ENCODE measurements at regions not wholly inside any gene's neighbourhood (a gene's known extent, or its start where the extent isn't known, plus 50 kb on each side); places are given as distances from the start of the nearest gene placed in this dataset.

GRCh38 chr13:64997438-64997837 lies 2232.7 kb downstream of the PCDH9 start (continued):
- TF ChIP-seq E2F5 (CRISPR knock-in tag; IDR thresholded peaks at IDR 0.05) (no peak), ZNF219 (CRISPR knock-in tag; IDR thresholded peaks at IDR 0.05; ENCODE audit: borderline replicate concordance) (no peak), GRHL2 (CRISPR knock-in tag; IDR thresholded peaks at IDR 0.05; ENCODE audit: insufficient replicate concordance, severe bottlenecking) (no peak), ZNF512 (CRISPR knock-in tag; IDR thresholded peaks at IDR 0.05; ENCODE audit: borderline replicate concordance) (no peak)

GRCh38 chr13:64993514-64994164 lies 2236.5 kb downstream of the PCDH9 start:
- Mint-ChIP-seq H3K9me3 (peaks cover 8% of the 10 kb centered on the region), H3K4me1 (no peaks in the 10 kb centered on the region), H3K4me3 (no peak overlapping the region), H3K36me3 (no peaks in the 10 kb centered on the region; the same call in 1 of the 2 replicates), H3K27ac (no peak overlapping the region), H3K27me3 (ENCODE audit: low read depth) (no peaks in the 10 kb centered on the region; the same call in 1 of the 2 replicates)
- no peak for TF ChIP-seq MXD4 (CRISPR knock-in tag; IDR thresholded peaks at IDR 0.05; ENCODE audit: borderline replicate concordance)
- no peak for TF ChIP-seq SOX15 (CRISPR knock-in tag; IDR thresholded peaks at IDR 0.05)
- no peak for TF ChIP-seq FOXJ3 (CRISPR knock-in tag; IDR thresholded peaks at IDR 0.05; ENCODE audit: borderline replicate concordance)
- TF ChIP-seq HMGA2 (CRISPR knock-in tag; IDR thresholded peaks at IDR 0.05): no peak
- no peak for TF ChIP-seq E2F4 (CRISPR knock-in tag; IDR thresholded peaks at IDR 0.05; ENCODE audit: borderline replicate concordance, low read depth)
- TF ChIP-seq AFF4 (CRISPR knock-in tag; IDR thresholded peaks at IDR 0.05; ENCODE audit: borderline replicate concordance): no peak
- no peak for TF ChIP-seq MYBL2 (CRISPR knock-in tag; IDR thresholded peaks at IDR 0.05)
- no peak for DNase-seq (ENCODE audit: low spot score)
- ChIA-PET POLR2A (no interaction called here), CTCF (interaction anchor here (0.7 kb wide), 1 partner anchor 11 kb away, joined by 3 read pairs; no protein-coding TSS in a partner anchor)
- ATAC-seq: no peak

- DNase-seq (ENCODE audit: low spot score) (no peak), ATAC-seq (no peak)
- Mint-ChIP-seq H3K27ac (no peak overlapping the region), H3K27me3 (ENCODE audit: low read depth) (no peaks in the 10 kb centered on the region; the same call in 1 of the 2 replicates), H3K36me3 (no peaks in the 10 kb centered on the region; the same call in 1 of the 2 replicates), H3K4me1 (no peaks in the 10 kb centered on the region), H3K4me3 (no peak overlapping the region), H3K9me3 (peaks cover 8% of the 10 kb centered on the region)
- ChIA-PET POLR2A (no interaction called here), CTCF (no interaction called here)
- TF ChIP-seq OVOL2 (CRISPR knock-in tag; IDR thresholded peaks at IDR 0.05; ENCODE audit: borderline replicate concordance) (no peak), TCF7 (CRISPR knock-in tag; IDR thresholded peaks at IDR 0.05; ENCODE audit: low read depth) (no peak), HMGA2 (CRISPR knock-in tag; IDR thresholded peaks at IDR 0.05) (no peak), HMGXB4 (CRISPR knock-in tag; IDR thresholded peaks at IDR 0.05) (no peak), AFF4 (CRISPR knock-in tag; IDR thresholded peaks at IDR 0.05; ENCODE audit: borderline replicate concordance) (no peak), NFE2L1 (CRISPR knock-in tag; IDR thresholded peaks at IDR 0.05) (no peak), ZBTB43 (CRISPR knock-in tag; IDR thresholded peaks at IDR 0.05) (no peak), SMAD4 (CRISPR knock-in tag; IDR thresholded peaks at IDR 0.05) (no peak)
Observed at GRCh38 chr13:64992314-64992713, 2237.8 kb downstream of the PCDH9 start.
